WTC11 (cell line): ENCODE measurements at regions not wholly inside any gene's neighbourhood (a gene's known extent, or its start where the extent isn't known, plus 50 kb on each side); places are given as distances from the start of the nearest gene placed in this dataset.

Experiments
- ATAC-seq: fragments of 200-7000 bp; cut with Tn5 transposase; 2 replicates; pipeline ENCODE4 v1.10.0; 2021; ENCODE audit warnings: mild to moderate bottlenecking, moderate library complexity
- CTCF ChIA-PET: fragments of 300-600 bp; sonication (Branson Sonifier 250); formaldehyde crosslinking; loops from one replicate; lab custom pipeline; 2021; ENCODE audit warnings: antibody characterized with exemption; lab: Charles Lee
- POLR2A ChIA-PET: fragments of 350-600 bp; sonication (Branson Sonifier 250); formaldehyde crosslinking; loops from one replicate; lab custom pipeline; 2021; ENCODE audit warnings: antibody characterized with exemption; lab: Charles Lee
- DNase-seq: peaks from one replicate; pipeline ENCODE4 v3.0.0; 2021; ENCODE audit warnings: low spot score
- H3K27ac Mint-ChIP-seq: 2 replicates; pipeline ENCODE4 v1.8.0; 2021; ENCODE audit warnings: mixed read lengths
- H3K27me3 Mint-ChIP-seq: 2 replicates; pipeline ENCODE4 v1.8.0; 2021; ENCODE audit warnings: low read depth, mild to moderate bottlenecking, moderate library complexity, mixed read lengths
- H3K36me3 Mint-ChIP-seq: 2 replicates; pipeline ENCODE4 v1.8.0; 2021; ENCODE audit warnings: mixed read lengths
- H3K4me1 Mint-ChIP-seq: 2 replicates; pipeline ENCODE4 v1.8.0; 2022; ENCODE audit warnings: mixed read lengths
- H3K4me3 Mint-ChIP-seq: 2 replicates; pipeline ENCODE4 v1.8.0; 2021; ENCODE audit warnings: mild to moderate bottlenecking, moderate library complexity, mixed read lengths
- H3K9me3 Mint-ChIP-seq: 2 replicates; pipeline ENCODE4 v1.8.0; 2021; ENCODE audit warnings: mixed read lengths
- CREB1 ChIP-seq: sonication (generic); formaldehyde crosslinking; IDR thresholded peaks from 2 replicates; pipeline ENCODE4 v1.8.0; 2023; ENCODE audit warnings: mild to moderate bottlenecking, missing genetic modification reagents
- CREM ChIP-seq: sonication (generic); formaldehyde crosslinking; IDR thresholded peaks from 2 replicates; pipeline ENCODE4 v1.8.1; 2022; ENCODE audit warnings: mild to moderate bottlenecking, missing genetic modification reagents, moderate library complexity
- EMX1 ChIP-seq: fragments of 250-450 bp; sonication (Bioruptor Pico); IDR thresholded peaks from 2 replicates; pipeline ENCODE4 v1.8.0; 2021; ENCODE audit warnings: mild to moderate bottlenecking
- FOXK1 ChIP-seq: sonication (generic); formaldehyde crosslinking; IDR thresholded peaks from 2 replicates; pipeline ENCODE4 v1.8.0; 2022; ENCODE audit warnings: mild to moderate bottlenecking, moderate library complexity, missing genetic modification reagents
- JAZF1 ChIP-seq: fragments of 250-450 bp; sonication (Bioruptor Pico); IDR thresholded peaks from 2 replicates; pipeline ENCODE4 v1.9.0; 2021; ENCODE audit warnings: moderate library complexity, mild to moderate bottlenecking, inconsistent platforms
- MXD4 ChIP-seq: fragments of 250-450 bp; sonication (Bioruptor Pico); IDR thresholded peaks from 2 replicates; pipeline ENCODE4 v1.8.0; 2021; ENCODE audit warnings: mild to moderate bottlenecking, moderate library complexity, borderline replicate concordance
- NR2C2 ChIP-seq: sonication (generic); formaldehyde crosslinking; IDR thresholded peaks from 2 replicates; pipeline ENCODE4 v1.8.0; 2022; ENCODE audit warnings: mild to moderate bottlenecking, missing genetic modification reagents
- OVOL2 ChIP-seq: fragments of 250-450 bp; sonication (Bioruptor Pico); IDR thresholded peaks from 2 replicates; pipeline ENCODE4 v1.9.0; 2021; ENCODE audit warnings: mild to moderate bottlenecking, borderline replicate concordance
- RELA ChIP-seq: sonication (generic); formaldehyde crosslinking; IDR thresholded peaks from 2 replicates; pipeline ENCODE4 v1.8.1; 2022; ENCODE audit warnings: missing genetic modification reagents, mild to moderate bottlenecking, borderline replicate concordance
- TEAD4 ChIP-seq: sonication (generic); formaldehyde crosslinking; IDR thresholded peaks from 2 replicates; pipeline ENCODE4 v1.8.0; 2022; ENCODE audit warnings: mild to moderate bottlenecking, missing genetic modification reagents
- ZNF121 ChIP-seq: sonication (generic); formaldehyde crosslinking; IDR thresholded peaks from 2 replicates; pipeline ENCODE4 v1.8.0; 2023; ENCODE audit warnings: missing genetic modification reagents
- ZNF138 ChIP-seq: sonication (generic); formaldehyde crosslinking; conservative IDR thresholded peaks from 2 replicates; pipeline ENCODE4 v1.8.1; 2022; ENCODE audit warnings: mild to moderate bottlenecking, moderate library complexity, missing genetic modification reagents
- TF ChIP-seq, protein P1 (sequence below): sonication (generic); formaldehyde crosslinking; IDR thresholded peaks from 2 replicates; pipeline ENCODE4 v1.8.1; 2023; ENCODE audit warnings: mild to moderate bottlenecking, moderate library complexity, missing genetic modification reagents
- TF ChIP-seq, protein P2 (sequence below): sonication (generic); formaldehyde crosslinking; IDR thresholded peaks from 2 replicates; pipeline ENCODE4 v1.8.1; 2023; ENCODE audit warnings: mild to moderate bottlenecking, missing genetic modification reagents
- TF ChIP-seq, protein P3 (sequence below): sonication (generic); formaldehyde crosslinking; IDR thresholded peaks from 2 replicates; pipeline ENCODE4 v1.8.0; 2022; ENCODE audit warnings: mild to moderate bottlenecking, missing genetic modification reagents
- TF ChIP-seq, protein P4 (sequence below): sonication (generic); formaldehyde crosslinking; conservative IDR thresholded peaks from 2 replicates; pipeline ENCODE4 v1.8.1; 2022; ENCODE audit warnings: mild to moderate bottlenecking, missing genetic modification reagents
- TF ChIP-seq, protein P5 (sequence below): sonication (generic); formaldehyde crosslinking; IDR thresholded peaks from 2 replicates; pipeline ENCODE4 v1.8.0; 2022; ENCODE audit warnings: mild to moderate bottlenecking, missing genetic modification reagents
- TF ChIP-seq, protein P6 (sequence below): fragments of 250-450 bp; sonication (Bioruptor Pico); IDR thresholded peaks from 2 replicates; pipeline ENCODE4 v2.1.2; 2022; ENCODE audit warnings: mild to moderate bottlenecking, moderate library complexity

DNA sequence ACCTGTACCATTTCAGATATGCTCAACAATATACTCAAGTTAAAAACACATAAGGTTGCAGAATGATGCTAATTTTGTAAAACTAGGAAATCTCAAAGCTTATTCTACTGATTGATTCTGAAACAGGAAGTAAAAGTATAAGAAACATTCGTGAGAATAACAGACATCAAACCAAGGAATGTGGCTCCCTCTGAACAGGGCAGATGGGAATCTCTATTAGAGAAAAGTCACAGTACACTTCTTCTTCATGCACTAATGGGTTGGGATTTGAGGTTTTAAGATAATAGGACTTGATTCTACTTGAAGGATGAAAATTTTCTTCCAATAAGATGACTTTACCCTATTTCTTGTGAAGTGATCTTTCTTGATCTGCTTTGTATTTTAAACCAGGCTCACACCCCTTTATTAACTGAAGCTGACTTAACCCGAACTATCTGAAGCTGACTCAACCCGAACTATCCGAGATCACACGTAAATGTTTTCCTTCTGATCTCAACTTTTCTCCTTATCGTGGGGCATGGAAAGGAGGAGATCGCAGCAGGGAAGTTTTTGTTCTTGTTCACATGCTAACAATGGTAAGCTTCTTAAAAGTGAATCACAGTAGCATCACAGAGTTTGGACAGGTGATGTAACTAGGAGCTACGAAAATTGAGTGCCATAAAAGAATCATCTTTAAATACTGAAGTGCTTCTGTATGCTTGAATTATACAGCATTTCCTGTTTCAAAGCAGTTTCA lies 363.1 kb upstream of the ZFP42 start (continued):
- TF ChIP-seq, protein P1, sequence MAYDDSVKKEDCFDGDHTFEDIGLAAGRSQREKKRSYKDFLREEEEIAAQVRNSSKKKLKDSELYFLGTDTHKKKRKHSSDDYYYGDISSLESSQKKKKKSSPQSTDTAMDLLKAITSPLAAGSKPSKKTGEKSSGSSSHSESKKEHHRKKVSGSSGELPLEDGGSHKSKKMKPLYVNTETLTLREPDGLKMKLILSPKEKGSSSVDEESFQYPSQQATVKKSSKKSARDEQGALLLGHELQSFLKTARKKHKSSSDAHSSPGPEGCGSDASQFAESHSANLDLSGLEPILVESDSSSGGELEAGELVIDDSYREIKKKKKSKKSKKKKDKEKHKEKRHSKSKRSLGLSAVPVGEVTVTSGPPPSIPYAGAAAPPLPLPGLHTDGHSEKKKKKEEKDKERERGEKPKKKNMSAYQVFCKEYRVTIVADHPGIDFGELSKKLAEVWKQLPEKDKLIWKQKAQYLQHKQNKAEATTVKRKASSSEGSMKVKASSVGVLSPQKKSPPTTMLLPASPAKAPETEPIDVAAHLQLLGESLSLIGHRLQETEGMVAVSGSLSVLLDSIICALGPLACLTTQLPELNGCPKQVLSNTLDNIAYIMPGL (CRISPR knock-in tag): no peak
- TF ChIP-seq CREM (CRISPR knock-in tag): no peak

DNA sequence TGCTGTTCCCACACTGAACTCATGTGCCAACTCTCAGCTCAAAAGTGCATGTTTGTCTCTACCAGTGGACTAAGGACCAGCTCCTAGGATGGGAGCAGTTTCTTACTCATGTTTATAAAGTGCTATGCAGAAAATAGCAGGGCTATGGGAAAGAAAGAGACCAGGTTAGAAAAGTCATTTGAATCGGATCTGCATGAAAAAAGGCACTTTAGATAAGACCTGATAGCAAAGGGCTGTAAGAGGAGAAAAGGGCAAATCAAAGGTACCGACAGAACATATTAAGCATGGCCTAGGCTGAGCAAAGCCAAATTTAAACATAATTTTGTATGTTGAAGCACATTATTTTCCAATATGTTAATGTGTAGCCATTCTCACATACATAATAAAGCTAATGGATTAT lies 362.3 kb upstream of the ZFP42 start:
- POLR2A ChIA-PET: no interaction called here
- peak; percentile 55 for ATAC-seq
- Mint-ChIP-seq H3K27ac (no peak overlapping the region), H3K27me3 (no peaks in the 10 kb centered on the region), H3K36me3 (no peaks in the 10 kb centered on the region), H3K9me3 (peaks cover 10% of the 10 kb centered on the region; the same call in 1 of the 2 replicates), H3K4me1 (peaks cover 18% of the 10 kb centered on the region), H3K4me3 (no peak overlapping the region)
- CTCF ChIA-PET: interaction anchor here (0.6 kb wide), 1 partner anchor 27 kb away, joined by 3 read pairs; no protein-coding TSS in a partner anchor
- DNase-seq: no peak
- no peak for TF ChIP-seq FOXK1 (CRISPR knock-in tag)
- TF ChIP-seq, protein P2, sequence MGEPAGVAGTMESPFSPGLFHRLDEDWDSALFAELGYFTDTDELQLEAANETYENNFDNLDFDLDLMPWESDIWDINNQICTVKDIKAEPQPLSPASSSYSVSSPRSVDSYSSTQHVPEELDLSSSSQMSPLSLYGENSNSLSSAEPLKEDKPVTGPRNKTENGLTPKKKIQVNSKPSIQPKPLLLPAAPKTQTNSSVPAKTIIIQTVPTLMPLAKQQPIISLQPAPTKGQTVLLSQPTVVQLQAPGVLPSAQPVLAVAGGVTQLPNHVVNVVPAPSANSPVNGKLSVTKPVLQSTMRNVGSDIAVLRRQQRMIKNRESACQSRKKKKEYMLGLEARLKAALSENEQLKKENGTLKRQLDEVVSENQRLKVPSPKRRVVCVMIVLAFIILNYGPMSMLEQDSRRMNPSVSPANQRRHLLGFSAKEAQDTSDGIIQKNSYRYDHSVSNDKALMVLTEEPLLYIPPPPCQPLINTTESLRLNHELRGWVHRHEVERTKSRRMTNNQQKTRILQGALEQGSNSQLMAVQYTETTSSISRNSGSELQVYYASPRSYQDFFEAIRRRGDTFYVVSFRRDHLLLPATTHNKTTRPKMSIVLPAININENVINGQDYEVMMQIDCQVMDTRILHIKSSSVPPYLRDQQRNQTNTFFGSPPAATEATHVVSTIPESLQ (CRISPR knock-in tag): no peak
- TF ChIP-seq JAZF1 (CRISPR knock-in tag): no peak
- TF ChIP-seq, protein P3, sequence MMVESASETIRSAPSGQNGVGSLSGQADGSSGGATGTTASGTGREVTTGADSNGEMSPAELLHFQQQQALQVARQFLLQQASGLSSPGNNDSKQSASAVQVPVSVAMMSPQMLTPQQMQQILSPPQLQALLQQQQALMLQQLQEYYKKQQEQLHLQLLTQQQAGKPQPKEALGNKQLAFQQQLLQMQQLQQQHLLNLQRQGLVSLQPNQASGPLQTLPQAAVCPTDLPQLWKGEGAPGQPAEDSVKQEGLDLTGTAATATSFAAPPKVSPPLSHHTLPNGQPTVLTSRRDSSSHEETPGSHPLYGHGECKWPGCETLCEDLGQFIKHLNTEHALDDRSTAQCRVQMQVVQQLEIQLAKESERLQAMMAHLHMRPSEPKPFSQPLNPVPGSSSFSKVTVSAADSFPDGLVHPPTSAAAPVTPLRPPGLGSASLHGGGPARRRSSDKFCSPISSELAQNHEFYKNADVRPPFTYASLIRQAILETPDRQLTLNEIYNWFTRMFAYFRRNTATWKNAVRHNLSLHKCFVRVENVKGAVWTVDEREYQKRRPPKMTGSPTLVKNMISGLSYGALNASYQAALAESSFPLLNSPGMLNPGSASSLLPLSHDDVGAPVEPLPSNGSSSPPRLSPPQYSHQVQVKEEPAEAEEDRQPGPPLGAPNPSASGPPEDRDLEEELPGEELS: no peak
- TF ChIP-seq, protein P4, sequence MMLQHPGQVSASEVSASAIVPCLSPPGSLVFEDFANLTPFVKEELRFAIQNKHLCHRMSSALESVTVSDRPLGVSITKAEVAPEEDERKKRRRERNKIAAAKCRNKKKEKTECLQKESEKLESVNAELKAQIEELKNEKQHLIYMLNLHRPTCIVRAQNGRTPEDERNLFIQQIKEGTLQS (CRISPR knock-in tag): no peak
- no peak for TF ChIP-seq MXD4
- TF ChIP-seq, protein P5, sequence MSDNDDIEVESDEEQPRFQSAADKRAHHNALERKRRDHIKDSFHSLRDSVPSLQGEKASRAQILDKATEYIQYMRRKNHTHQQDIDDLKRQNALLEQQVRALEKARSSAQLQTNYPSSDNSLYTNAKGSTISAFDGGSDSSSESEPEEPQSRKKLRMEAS (CRISPR knock-in tag): no peak
- no peak for TF ChIP-seq TEAD4 (CRISPR knock-in tag)
- no peak for TF ChIP-seq CREB1 (CRISPR knock-in tag)
- TF ChIP-seq NR2C2 (CRISPR knock-in tag): no peak
- TF ChIP-seq EMX1 (CRISPR knock-in tag): no peak
- TF ChIP-seq ZNF121 (CRISPR knock-in tag): no peak
- TF ChIP-seq RELA: no peak
- no peak for TF ChIP-seq ZNF138 (CRISPR knock-in tag)
- TF ChIP-seq OVOL2 (CRISPR knock-in tag): no peak
- TF ChIP-seq, protein P6, sequence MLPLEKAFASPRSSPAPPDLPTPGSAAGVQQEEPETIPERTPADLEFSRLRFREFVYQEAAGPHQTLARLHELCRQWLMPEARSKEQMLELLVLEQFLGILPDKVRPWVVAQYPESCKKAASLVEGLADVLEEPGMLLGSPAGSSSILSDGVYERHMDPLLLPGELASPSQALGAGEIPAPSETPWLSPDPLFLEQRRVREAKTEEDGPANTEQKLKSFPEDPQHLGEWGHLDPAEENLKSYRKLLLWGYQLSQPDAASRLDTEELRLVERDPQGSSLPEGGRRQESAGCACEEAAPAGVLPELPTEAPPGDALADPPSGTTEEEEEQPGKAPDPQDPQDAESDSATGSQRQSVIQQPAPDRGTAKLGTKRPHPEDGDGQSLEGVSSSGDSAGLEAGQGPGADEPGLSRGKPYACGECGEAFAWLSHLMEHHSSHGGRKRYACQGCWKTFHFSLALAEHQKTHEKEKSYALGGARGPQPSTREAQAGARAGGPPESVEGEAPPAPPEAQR (CRISPR knock-in tag): no peak
